WTC11 (cell line): ENCODE measurements at regions not wholly inside any gene's neighbourhood (a gene's known extent, or its start where the extent isn't known, plus 50 kb on each side); places are given as distances from the start of the nearest gene placed in this dataset.

Experiments
- E2F4 ChIP-seq: sonication (generic); formaldehyde crosslinking; IDR thresholded peaks from 2 replicates; pipeline ENCODE4 v1.8.1; 2022; ENCODE audit warnings: low read depth, mild to moderate bottlenecking, moderate library complexity, missing genetic modification reagents, borderline replicate concordance
- E2F5 ChIP-seq: sonication (generic); formaldehyde crosslinking; IDR thresholded peaks from 2 replicates; pipeline ENCODE4 v1.8.1; 2022; ENCODE audit warnings: mild to moderate bottlenecking, moderate library complexity, missing genetic modification reagents
- OVOL2 ChIP-seq: fragments of 250-450 bp; sonication (Bioruptor Pico); IDR thresholded peaks from 2 replicates; pipeline ENCODE4 v1.9.0; 2021; ENCODE audit warnings: mild to moderate bottlenecking, borderline replicate concordance
- SP1 ChIP-seq: sonication (generic); formaldehyde crosslinking; conservative IDR thresholded peaks from 2 replicates; pipeline ENCODE4 v1.8.1; 2022; ENCODE audit warnings: missing genetic modification reagents
- USF1 ChIP-seq: sonication (generic); formaldehyde crosslinking; IDR thresholded peaks from 2 replicates; pipeline ENCODE4 v1.8.0; 2022; ENCODE audit warnings: mild to moderate bottlenecking, missing genetic modification reagents
- ZNF121 ChIP-seq: sonication (generic); formaldehyde crosslinking; IDR thresholded peaks from 2 replicates; pipeline ENCODE4 v1.8.0; 2023; ENCODE audit warnings: missing genetic modification reagents
- ZSCAN18 ChIP-seq: fragments of 250-450 bp; sonication (Bioruptor Pico); IDR thresholded peaks from 2 replicates; pipeline ENCODE4 v2.1.2; 2022; ENCODE audit warnings: mild to moderate bottlenecking, moderate library complexity
- TF ChIP-seq, protein P1 (sequence below): fragments of 200-600 bp; IDR thresholded peaks from 2 replicates; pipeline ENCODE4 v1.8.0; 2022; ENCODE audit warnings: antibody characterized with exemption

DNA sequence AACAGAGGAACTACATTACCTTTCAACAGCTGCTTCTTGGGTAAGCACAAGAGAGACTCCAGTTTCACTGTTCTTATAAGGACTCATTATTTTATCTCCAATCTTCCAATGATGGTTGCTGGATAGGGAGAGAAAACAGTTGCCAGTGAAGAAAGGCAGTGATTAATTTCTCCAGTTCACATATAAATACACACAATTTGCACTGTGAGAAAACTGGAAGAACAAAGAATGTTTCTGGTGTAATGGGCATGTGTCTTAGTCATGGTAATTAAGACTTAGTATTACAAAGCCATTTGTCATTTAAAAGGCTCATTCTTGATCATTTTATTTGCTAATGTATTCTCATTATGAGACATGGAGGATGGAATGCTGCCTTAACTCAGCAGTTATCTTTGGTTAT, 78.0 kb upstream of the FAR2 start:
- TF ChIP-seq, protein P1, sequence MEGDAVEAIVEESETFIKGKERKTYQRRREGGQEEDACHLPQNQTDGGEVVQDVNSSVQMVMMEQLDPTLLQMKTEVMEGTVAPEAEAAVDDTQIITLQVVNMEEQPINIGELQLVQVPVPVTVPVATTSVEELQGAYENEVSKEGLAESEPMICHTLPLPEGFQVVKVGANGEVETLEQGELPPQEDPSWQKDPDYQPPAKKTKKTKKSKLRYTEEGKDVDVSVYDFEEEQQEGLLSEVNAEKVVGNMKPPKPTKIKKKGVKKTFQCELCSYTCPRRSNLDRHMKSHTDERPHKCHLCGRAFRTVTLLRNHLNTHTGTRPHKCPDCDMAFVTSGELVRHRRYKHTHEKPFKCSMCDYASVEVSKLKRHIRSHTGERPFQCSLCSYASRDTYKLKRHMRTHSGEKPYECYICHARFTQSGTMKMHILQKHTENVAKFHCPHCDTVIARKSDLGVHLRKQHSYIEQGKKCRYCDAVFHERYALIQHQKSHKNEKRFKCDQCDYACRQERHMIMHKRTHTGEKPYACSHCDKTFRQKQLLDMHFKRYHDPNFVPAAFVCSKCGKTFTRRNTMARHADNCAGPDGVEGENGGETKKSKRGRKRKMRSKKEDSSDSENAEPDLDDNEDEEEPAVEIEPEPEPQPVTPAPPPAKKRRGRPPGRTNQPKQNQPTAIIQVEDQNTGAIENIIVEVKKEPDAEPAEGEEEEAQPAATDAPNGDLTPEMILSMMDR = no peak
- TF ChIP-seq USF1 (CRISPR knock-in tag) (no peak), SP1 (CRISPR knock-in tag) (no peak), ZNF121 (CRISPR knock-in tag) (no peak), ZSCAN18 (CRISPR knock-in tag) (no peak), E2F4 (no peak), E2F5 (CRISPR knock-in tag) (no peak), OVOL2 (CRISPR knock-in tag) (no peak)
